Hepatic stellate cell (primary cell): ENCODE measurements at regions not wholly inside any gene's neighbourhood (a gene's known extent, or its start where the extent isn't known, plus 50 kb on each side); places are given as distances from the start of the nearest gene placed in this dataset.
"Not testable (repeated sequence)": the region's sequence is repeated elsewhere in the genome, so short reads cannot be mapped to it uniquely, and the experiment has no call there.

Experiments
- DNase-seq: peaks from one replicate; pipeline ENCODE4 v3.0.0; 2011; ENCODE audit warnings: low spot score

GRCh38 chr6:74579794-74580193 is 626.1 kb downstream of the COL12A1 start:
- no peak for DNase-seq

DNA sequence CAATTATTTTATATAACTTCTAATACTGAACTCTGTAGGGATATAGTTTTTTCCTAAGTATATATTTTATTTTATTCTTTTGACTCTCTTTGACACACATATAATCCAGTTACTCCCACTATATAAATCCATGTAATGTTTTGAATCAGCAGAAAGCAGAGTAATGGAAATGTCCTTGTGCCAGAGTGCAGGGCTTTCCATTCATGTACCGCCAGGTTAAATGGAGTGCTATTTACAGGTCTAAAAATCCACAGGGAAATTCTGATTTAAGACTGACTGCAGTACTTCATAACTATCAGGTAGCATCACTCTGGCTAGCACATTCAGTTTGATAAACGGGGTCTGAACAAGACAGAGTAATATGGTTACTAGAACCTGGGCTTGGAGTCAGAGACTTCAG is 626.8 kb downstream of the COL12A1 start:
- no peak for DNase-seq

GRCh38 chr6:74578339-74578738 is 627.5 kb downstream of the COL12A1 start:
- peak; percentile 23 for DNase-seq

DNA sequence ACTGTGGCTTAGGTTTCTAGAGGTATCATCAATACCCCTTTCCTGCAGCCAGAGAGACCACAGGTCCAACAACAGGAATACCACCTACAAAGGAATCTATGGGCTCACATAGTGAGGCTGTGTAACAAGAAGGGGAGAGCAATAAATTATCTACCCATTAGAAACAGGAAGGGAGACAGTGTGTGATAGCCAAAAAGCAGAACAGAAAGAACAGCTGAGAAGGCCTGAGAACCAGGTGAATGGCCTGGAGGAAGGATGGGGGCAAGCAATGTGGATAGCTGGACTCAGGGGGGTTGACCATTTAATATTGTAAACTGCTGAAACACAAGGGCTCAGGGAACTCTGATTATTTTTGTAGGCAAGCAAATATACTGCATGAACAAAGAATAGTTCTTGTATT is 628.2 kb downstream of the COL12A1 start:
- no peak for DNase-seq

GRCh38 chr6:74574794-74575193 is 631.1 kb downstream of the COL12A1 start:
- no peak for DNase-seq

- no peak for DNase-seq
Measured at GRCh38 chr6:74573613-74574012, 632.2 kb downstream of the COL12A1 start.

DNA sequence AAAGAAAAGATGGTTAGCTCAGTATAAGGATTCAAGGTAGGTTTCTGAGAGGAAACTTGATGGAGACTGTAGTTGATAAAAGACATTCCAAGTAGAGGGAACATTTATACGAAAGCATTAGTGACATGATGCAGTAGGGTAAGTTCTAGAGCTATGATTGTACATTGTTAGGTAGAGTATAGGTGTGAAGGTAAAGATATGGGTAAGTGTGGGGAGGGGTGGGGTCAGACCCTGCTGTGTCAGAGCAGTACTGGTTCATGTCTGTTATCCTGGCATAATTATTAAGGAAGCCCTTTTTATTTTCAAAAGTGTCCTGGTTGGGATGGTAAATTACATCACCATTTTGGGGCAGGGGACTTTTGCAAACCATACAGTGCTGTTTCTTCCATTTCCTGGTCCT is 635.8 kb downstream of the COL12A1 start:
- no peak for DNase-seq

GRCh38 chr6:74568861-74569260 is 637.0 kb downstream of the COL12A1 start:
- no peak for DNase-seq

- DNase-seq = not testable (repeated sequence)
Measured at GRCh38 chr6:74567923-74568290, 637.9 kb downstream of the COL12A1 start.

DNA sequence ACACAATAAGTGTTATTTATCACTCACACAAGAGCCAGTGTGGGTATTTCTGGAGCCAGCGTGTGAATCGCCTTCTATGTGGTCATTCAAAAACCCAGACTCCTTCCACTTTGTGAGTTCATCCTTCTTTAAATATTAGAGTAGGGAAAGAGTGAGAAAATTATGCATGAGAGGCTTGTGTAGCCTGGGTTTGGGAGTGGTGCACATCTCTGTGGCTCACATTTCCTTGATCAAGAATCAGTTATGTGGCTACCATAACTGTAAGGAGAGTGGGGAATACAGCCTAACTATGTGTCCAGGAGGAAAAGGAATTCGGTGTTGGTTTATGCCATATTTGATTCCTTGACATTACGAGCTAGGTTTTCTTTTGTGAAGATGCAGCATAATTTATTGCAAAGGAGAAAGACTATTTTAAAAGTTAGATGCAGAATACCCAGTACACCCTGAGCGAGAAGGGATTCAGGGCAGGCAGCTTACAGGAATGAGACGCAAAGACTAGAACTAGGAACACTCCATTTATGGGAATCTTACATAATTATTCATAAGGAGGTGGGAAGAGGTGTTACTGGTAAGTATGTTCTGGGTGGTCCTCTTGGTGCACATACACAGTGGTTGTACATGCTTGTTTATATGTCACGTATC is 638.5 kb downstream of the COL12A1 start:
- no peak for DNase-seq

DNA sequence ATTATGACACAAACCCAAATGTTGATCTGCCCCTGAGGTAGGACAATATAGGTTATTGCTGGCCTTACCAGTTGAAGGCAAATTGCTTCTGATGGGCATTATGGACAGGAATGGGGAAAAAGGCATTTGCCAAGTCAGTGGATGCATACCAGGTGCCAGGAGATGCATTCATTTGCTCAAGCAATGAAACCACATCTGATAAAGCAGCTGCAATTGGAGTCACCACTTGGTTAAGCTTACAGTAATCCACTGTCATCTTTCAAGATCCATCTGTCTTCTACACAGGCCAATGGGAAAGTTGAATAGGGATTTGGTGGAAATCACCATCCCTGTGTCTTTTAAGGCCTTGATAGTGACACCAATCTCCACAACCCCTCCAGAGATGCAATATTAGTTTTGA is 648.6 kb downstream of the COL12A1 start:
- DNase-seq = no peak

DNA sequence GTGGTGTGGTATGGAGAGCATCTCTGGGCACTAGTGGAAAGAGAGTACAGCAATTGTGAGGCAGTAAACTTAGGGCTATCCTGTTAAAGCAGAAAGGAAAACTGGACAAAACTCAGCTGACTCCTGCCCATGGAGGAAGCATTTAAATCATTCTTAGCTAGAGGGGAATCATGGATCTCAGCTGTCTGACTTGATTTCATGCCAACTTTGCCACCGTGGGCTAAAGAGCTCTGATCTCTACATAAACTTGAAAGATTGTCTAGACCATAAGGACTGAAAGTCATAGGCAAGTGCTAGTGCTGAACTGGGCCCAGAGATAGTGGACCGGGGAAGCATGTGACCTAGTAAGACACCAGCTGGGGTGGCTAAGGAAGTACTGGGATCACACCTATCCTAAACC is 651.8 kb downstream of the COL12A1 start:
- no peak for DNase-seq

DNA sequence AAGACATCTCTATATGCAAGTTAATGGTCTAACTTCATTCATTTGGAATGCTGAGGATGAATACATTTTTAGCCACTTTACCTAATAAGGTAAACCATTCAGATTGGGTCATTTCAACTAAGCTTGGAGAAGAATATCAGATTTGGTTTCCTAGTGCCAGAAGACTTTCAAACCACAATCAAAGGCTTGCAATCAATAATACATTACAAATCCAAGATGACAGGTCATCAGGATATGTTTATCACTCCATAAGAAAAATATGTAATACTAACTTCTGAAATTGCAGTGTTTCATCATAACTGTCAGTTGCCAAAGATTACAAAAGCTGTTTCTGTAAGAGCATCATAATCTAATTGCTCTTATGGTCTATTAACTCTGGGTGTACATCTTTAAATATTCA is 654.0 kb downstream of the COL12A1 start:
- DNase-seq = no peak

DNA sequence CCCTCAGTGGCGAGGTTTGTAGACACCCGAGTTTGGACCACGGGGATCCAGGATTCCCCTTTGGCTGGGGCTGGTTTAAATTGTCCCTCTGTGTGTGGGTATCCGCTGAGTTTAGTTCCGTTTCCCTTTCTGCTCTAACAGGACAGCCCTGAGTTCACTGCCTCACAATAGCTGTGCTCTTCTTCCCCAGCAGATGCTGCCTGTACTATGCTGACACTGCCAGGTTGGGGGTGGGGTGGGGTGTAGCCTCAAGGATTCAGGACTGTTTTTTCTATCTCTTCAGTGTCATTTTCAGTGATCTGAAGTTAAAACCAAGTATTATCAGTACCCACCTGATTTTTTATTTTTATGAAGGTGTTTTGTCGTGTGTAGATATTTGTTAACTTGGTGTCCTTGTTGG is 655.0 kb downstream of the COL12A1 start:
- no peak for DNase-seq

DNA sequence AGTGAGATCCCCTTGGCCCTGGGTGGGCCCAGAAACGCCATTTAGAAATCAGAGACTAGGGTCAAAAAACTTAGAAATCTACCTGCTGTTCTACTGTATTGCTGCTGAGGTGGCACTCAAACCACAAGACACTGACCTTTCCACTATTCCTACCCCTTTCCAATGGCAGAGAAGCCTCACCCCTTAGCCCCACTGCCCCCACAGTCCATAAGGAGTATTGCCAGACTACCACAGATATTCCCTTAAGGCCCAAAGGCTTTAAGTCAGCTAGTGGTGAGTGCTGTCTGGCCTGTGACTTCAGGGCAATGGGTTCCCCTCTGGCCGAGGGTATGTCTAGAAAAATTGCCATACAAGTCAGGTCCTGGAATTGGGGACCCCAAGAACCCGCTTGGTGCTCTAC is 656.1 kb downstream of the COL12A1 start:
- DNase-seq = no peak

- peak; percentile 12 for DNase-seq
Measured at GRCh38 chr6:74534465-74535211, 671.2 kb downstream of the COL12A1 start.

GRCh38 chr6:74519163-74519562 is 686.7 kb downstream of the COL12A1 start:
- peak; percentile 14 for DNase-seq

DNA sequence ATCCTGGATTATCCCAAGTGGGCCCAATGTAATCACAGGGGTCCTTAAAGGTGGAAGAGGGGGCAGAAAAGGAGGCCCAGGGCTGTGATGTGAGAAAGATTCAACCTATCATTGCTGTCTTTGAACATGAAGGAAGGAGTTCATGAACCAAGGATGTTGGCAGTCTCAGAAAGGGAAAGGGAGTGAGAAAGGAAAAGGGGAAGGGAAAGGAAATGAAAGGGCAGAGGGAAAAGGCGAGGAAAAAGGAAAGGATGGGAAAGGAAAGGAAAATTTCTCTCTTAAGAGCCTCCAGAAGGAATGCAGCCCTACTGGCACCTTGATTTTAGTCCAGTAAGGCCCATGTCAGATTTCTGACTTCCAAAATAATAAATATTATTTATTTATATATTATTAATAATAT is 687.8 kb downstream of the COL12A1 start:
- no peak for DNase-seq

GRCh38 chr6:74510878-74511277 is 695.0 kb downstream of the COL12A1 start:
- DNase-seq = no peak

DNA sequence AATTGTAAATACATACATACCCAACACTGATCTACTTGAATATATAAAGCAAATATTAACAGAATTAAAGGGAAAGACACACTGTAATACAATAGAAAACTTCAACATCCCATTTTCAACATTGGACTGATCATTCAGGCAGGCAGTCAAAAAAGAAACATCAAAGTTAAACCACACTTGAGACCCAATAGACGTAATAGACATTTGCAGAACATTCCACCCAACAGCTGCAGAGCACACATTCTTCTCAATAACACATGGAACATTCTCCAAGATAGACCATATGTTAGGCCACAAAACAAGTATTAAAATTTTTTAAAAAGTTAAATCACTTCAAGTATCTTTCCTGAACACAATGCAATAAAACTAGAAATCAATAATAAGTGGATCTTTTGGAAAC is 698.2 kb downstream of the COL12A1 start:
- no peak for DNase-seq

GRCh38 chr6:74505391-74505790 is 700.5 kb downstream of the COL12A1 start:
- no peak for DNase-seq

GRCh38 chr6:74504941-74505340 is 700.9 kb downstream of the COL12A1 start:
- no peak for DNase-seq

GRCh38 chr6:74492587-74492986 is 713.3 kb downstream of the COL12A1 start:
- DNase-seq = no peak

GRCh38 chr6:74491844-74492374 is 713.9 kb downstream of the COL12A1 start:
- DNase-seq = no peak
